PC-3 (cell line): ENCODE measurements at regions not wholly inside any gene's neighbourhood (a gene's known extent, or its start where the extent isn't known, plus 50 kb on each side); places are given as distances from the start of the nearest gene placed in this dataset.

Experiments
- CTCF ChIP-seq: fragments of 300-600 bp; sonication (generic); conservative IDR thresholded peaks from 2 replicates; pipeline ENCODE4 v1.5.1; 2017; ENCODE audit warnings: antibody characterized with exemption, low read depth, mild to moderate bottlenecking, low read length
- EZH2 ChIP-seq: fragments of 300-600 bp; sonication (generic); IDR thresholded peaks from one replicate; pipeline ENCODE4 v1.6.1; 2017; ENCODE audit warnings: antibody characterized with exemption, mild to moderate bottlenecking, low read length; ENCODE audit not compliant: unreplicated experiment
- EZH2phosphoT487 ChIP-seq: fragments of 300-600 bp; sonication (generic); IDR thresholded peaks from 2 replicates; pipeline ENCODE4 v1.6.1; 2018; ENCODE audit warnings: mild to moderate bottlenecking, antibody characterized with exemption, low read length, borderline replicate concordance

- TF ChIP-seq CTCF: no peak
- TF ChIP-seq EZH2: no peak
- TF ChIP-seq EZH2phosphoT487: no peak
Observed at GRCh38 chr7:122217125-122217524, 73.1 kb upstream of the AASS start.
